NCI-H1694 (cell line): ENCODE measurements at regions not wholly inside any gene's neighbourhood (a gene's known extent, or its start where the extent isn't known, plus 50 kb on each side); places are given as distances from the start of the nearest gene placed in this dataset.

Source experiments
- DNase-seq: peaks from one replicate; lab custom pipeline; 2025; lab: John Stamatoyannopoulos, UW

DNA sequence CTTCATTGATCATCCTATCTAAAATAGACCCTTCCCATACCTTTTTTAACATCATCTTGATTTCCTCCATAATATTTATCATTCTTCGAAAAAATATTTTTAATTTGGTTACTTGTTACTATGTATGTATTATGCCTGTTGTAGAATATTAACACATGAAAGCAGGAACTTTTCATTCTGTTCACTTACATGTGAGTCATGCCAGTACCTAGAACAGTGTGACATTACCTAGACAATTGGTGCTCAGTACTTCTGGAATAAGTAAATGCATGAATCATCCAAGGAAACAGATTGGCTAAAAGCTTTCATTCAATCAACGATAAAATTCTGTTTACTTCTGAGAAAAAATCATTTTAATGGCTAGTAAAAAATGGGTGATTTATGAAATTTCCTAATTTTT is 76.4 kb downstream of the CXXC4 start:
- DNase-seq, result no peak

DNA sequence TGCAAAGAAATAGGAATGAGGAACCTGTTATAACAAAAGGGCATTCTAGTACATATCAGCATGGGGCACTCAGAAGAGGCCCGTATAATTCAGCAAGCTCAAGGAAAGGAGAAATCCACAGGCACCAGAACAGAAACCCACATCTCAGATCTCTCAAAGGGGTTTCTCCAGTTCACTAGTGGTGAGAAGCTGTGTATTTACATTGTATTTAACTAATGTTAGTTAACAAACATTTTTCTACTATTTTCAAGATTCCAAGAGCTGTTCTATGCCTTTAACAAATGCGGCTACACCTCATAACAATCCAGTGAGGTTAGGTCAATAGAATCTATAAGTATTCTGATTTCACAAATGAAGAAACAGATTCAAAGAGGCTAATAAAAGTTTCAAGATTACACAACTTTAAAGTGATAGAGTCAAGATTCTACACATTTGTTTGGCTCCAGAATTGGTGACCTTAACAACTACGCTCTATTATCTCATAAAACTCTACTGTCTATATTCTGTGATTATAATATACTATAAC is 77.3 kb downstream of the CXXC4 start:
- DNase-seq, result no peak

DNA sequence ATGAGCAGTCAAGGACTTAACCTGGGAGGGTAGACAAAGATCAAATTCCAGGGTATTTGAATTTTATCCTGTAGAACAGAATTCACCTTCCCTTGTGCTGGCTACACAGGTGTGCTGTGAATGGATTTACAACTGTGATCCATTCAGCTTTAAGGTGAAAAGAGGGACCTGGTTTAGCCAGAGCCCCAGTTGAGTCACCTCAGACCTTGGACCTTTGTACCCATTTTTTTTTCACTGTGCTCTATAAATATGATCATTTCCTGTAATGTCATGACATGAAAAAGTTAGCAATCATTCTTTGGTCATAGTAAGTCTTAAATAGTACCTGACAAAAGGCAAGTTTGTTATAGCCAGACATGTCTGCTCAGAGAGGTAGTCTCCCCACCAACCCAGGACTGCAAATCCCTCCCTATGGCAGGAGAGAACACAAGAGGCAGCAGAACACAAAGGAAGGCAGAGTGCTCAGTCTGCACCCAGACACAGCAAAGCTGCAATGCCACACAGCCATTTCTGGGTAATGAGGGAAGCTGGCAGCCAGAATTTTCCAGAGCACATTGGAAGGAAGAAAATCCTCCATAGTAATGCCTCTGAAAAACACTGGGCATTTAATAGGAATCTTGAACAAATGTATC is 77.9 kb downstream of the CXXC4 start:
- DNase-seq, result no peak

DNA sequence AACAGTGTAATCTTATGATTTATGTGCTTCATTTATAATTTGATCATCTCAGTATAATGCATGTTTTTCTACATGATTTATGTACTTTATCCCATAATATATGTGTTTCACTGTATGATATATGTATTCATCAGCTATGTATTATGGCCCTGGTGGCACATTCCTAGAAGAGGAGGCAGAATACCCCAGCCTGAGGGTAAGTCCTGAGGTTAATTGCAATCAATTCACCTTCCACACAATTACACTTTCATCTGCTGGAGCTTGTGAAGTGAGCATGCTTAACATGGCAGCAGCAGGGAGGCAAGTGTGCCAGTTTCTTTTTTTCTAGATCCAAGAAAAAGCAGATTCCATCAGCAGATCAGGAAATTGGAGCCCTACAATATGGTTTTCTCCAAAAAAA is 81.2 kb downstream of the CXXC4 start:
- no peak for DNase-seq

DNA sequence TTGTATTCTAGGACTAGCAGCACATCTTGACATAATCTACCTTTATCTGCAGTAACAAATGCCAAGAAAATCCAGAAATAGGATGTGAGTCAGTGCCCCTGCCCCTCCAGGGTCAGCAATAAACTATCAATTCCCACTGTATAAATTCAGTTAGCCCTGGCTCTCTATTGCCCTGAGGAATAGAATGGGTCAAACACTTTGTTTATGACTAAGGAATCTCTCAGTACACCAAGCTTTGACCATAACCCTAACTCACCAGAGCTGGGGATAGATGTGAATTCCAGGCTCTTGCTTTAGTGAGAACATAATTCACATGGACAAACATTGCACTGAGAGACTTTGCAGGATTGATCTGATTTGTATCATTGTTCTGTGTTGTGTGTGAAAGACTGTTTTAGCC is 82.3 kb downstream of the CXXC4 start:
- DNase-seq, result no peak

DNA sequence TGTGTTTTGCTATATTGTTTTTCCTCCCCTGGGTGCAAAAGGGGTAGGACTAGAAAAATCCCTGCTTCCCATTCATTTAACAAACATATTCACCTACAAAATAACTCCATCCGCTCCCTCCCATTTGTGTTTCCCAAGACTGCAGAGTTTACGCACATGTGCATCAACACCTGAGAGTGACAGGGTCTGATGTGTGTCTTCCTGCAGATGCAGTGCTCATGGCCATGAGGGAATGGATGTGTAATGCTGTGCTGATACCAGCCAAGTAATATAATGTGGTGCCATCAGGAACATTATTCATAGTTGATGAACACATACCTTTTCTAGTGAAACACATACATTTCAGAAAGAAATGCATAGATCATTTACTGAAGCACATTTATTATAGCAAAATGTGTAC is 83.2 kb downstream of the CXXC4 start:
- no peak for DNase-seq

DNA sequence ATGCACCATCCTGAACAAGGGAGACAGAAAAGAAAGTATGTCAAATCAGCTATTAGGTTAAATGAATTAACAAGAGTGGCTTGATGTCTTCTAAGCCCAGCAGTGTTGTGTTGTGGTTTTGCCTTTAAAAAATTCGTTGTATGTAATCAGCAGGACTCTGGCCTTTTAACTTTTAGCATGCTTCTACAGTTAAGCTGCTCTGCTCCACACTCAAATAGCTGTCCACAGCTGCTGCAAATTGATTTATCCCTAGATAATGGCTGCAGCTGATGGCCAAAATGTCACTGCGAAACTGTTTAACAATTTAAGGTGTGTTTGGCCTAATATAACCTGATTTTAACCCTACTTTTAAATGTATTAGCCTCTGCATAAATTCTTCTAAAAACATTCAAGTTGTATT is 85.8 kb downstream of the CXXC4 start:
- DNase-seq, result no peak

DNA sequence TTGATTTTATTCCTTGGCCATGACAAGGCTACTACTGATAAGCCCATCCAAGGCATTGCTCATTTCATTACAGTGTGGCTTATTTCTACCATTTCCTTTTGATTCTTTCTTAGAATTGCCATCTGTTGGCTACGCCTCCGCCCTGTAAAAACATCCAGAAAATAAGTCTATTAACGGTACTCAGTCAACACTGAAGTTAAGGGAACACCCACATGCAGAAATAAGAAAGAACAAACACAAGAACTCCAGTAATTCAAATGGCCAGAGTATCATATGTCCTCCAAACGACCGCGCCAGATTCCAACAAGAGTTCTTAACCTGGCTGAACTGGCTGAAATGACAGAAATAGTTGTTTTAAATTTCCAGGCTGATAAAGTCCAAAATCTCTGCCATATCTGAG is 90.3 kb downstream of the CXXC4 start:
- DNase-seq, result no peak

DNA sequence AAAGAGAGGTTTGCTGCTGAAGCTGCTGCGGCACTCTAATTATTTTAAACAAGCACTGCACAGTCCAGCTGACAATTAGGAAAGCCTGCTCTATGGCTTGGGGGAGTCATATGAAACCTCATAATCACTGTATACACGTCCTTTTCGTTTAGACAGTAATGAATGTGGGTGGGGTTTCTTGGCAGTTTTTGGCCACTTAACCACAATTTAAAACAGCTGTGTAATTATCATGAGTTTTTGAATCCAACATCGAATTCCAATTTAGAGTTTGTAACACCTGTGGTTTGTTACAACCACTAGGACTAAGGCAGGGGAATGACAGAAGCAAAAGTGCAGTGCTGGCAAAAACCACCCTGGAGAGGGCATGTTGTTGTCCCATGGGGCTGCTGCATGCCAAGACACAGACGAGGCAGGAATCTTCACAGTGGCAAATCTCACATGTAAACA is 99.5 kb downstream of the CXXC4 start:
- peak; percentile 5 for DNase-seq

DNA sequence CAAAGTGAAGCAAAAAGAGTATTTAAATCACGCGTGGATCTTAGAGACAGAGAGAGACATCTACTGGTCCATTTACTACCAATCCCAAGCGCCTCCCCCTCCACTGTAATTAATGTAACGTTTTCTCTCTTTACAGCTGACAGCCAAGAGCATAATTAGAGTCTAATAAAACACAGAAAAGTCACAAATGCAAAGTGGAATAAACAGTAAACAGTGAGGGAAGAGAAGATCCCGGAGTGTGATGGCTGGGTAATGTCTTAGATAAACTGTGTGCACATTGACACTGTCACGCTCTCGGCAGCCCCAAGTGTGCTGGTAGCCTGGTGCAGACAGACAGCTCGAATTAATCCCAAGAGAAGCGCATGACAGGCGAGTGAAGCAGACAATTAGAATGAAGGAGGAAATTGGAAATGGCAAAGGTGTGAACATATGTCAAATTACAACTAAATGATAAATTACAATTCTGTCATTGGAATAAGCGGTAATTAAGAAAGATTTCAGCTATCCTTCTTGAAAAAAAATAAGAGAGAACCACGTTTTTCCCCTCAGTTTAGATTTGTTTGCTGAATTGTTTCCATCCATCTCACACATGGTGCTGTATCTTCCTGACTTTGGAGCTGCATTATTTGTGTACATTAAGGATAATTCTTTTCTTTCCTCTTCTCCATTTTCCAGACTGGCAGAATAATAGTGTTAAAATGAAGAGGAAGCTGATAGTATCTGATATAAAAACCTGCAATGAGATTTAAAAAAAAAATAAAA is 100.1 kb downstream of the CXXC4 start:
- DNase-seq, result peak; percentile 26

DNA sequence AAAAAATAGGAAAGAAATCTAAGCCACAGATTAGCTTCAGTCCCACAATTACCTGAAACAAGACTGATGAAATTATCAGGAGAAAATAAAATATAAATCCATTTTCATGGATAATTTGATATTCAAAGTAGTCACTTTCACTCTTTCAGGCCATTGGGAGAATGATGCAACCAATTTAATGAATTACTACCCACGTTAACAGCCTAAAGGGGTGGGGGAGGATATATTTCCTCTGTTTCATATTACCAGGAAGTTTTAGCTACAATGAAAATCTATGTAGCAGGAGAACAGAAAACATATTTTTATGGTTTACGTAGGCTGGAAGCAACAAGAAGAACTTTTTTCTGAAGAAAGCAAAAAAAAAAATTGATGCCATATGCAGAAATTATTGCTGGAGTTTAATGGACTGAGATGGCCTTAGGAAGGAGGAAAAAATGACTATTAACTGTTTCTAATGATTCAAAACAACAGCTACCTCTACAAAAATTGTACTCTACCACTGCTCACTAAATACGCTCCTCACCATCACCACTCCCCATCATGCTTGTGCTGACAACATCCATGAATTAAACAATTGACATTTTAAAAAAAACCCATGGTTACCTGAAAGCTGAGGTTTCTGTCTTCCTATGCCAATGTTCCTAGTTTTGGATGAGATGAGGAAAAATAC is 100.9 kb downstream of the CXXC4 start:
- DNase-seq, result no peak

DNA sequence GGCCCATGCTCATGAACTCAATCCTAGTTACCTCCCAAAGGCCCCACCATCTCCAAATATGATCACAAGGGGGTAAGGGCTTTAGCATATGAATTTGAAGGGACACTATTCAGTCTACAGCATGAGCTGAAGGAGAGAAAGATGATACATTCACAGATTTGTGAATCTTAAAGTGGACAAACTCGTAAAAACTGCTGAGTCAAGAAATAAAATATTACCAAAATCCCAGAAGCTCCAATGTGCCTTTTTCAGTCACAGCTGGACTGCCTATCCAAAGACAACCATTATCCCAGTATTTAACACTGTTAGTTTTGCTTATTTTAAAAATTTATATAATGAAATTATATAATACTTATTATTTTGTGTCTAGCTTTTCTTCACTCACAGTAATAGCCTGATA is 109.0 kb downstream of the CXXC4 start:
- no peak for DNase-seq

DNA sequence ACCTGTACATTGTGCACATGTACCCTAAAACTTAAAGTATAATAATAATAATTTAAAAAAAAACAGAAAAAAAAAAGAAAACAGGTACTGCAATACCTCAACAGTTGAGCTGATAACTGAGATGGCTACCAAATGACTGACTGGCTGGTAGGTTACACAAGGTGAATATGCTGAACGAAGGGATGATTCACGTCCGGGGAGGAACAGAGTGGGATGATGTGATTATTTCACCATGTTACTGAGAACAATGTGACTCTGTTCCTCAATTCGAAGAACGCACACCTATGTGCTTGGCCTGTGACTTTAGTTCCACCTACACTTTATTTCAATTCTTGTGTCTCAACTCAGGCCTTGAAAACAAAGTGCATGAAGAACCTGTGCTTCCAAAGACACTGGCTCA is 111.7 kb downstream of the CXXC4 start:
- DNase-seq, result no peak

DNA sequence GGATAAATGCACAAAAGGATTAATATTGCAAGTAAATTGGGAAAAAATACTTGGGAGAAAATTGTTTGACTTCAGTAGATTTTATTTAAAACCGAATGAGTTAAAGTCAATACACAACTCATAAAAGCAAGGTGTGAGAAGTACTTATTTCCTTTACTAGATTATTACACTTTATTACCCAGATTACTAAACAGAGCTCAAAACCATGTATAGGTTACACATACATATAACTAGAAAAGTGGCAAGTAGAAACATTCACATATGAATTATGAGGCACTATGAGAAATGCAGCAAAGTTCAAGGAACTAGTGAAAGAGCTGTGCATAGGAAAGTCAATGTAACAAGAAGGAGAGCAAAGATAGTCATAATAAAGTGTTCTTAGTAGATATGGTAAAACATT is 113.0 kb downstream of the CXXC4 start:
- no peak for DNase-seq

DNA sequence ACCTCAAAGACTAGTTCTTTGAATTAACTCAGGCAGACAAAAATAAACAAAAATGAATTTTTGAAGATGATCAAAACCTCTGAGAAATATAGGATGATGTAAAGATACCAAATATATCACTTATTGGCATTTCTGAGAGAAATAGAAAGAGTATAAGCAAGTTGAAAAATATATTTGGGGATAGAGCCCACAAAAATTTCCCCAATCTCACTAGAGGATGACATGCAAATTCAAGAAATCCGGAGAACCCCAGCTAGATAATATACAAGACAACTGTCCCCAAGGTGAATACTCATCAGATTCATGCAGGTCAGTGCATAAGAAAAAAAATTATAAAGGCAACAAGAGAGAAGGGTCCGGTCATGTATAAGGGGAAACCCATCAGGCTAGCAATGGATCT is 129.1 kb downstream of the CXXC4 start:
- DNase-seq, result no peak

DNA sequence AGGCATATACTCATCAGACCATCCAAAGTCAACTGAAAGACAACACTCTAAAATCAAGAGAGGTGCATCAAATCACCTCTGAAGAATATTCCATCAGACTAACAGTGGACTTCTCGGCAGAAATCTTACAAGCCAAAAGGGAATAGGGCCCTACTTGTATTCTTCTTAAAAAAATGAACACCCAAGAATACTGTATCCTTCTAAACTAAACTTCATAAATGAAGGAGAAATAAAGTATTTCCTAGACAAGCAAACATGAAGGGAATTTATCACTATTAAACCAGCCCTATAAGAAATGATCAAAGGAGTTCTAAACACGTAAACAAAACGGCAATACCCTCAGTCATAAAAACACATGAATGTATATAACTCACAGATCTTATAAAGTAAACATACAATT is 141.2 kb downstream of the CXXC4 start:
- DNase-seq, result no peak

DNA sequence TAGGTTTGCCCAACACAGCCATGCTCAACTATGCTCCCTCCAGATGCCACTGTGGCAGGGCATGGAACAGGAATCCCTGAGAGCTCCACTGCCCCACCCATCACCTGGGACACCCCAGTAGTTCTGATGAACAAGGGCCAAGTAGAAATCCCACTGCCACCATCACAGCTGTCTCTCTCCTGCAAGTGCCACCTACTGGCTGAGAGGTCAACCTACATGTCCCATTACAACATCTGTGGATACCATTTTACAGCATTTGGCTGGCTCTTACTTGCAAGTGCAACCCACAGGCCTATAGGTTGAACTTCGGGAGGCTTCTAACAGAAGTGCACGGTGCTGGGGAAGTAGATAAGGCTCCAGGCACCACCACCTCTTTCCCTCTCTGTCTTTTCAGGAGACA is 142.5 kb downstream of the CXXC4 start:
- no peak for DNase-seq

DNA sequence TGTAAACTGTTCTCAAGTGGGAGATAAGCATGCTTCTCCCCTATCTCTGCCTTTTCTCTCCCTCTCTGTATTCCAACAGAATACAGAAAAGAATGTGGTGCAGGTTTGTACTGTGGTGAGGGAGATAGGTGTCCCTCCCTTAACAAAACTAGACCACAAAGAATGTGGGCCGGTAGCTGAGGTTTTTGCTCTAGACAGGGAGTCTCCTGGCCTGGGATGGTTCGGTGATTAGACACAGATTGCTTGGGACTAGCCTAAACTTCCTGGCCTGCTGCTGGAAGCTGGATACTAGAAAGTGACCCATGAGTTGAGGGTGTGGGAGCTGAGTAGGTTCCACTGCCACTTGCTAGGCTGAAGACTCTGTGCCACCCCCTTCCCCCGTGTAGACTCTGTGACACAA is 143.0 kb downstream of the CXXC4 start:
- no peak for DNase-seq

DNA sequence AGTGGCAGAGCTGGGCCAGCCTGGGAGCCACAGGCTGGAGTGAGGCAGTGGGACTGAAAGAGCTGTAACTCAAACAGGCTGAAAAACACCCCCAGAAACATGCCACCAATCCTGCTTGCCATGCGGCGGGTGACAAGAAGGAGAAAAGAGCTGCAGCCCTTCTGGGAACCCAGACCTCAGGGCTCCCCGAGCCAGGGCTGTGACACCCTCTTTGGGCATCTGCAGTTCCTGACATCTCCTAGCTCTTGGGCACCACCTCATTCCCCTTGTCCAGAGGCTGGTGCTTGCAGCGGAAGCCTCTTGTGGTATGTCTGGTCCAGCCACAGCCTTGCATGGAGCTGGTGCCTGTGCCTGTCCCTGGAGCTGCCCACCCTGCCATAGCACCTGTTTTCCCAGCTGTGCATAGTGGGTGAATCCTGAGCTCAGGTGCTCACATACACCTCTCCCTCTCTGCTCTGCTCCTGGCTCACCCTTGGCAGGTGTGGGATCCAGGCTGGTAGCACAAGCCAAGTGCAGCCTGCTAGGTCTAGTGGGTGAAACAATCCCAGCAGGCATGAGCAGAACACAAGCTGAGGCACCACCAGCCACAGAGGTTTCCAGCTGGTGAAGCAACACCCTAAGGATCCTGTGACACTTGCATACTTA is 149.0 kb downstream of the CXXC4 start:
- no peak for DNase-seq

DNA sequence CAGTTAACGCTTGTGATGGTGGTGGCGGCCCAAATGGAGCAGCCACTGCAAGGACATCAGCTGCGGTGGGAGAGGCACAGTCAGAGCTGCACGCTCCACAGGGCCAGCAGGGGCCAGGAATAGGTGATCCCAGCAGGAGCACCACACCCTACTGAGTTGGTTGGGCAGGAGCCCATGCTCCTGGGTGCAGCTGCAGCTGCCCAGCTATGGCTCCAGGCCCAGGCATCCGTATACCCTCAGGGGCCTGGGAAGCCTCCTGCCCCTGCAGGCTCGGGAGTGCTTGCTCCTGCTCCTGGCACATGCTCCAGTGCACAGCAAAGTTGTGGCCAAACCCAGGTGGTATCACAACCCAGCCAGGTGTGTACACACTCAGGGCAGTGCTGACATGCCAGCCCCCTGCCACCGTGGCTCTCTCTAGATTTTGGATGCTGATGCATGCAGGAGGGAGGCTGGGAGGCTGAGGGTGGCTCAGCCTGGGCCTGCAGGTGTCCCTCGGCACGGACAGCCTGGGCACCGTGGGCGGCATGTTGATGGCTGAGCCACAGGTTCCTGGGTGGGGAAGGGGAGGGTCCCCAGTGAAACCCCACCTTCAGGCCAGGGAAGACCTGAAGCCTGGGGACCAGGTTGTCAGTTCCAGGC is 150.2 kb downstream of the CXXC4 start:
- no peak for DNase-seq

DNA sequence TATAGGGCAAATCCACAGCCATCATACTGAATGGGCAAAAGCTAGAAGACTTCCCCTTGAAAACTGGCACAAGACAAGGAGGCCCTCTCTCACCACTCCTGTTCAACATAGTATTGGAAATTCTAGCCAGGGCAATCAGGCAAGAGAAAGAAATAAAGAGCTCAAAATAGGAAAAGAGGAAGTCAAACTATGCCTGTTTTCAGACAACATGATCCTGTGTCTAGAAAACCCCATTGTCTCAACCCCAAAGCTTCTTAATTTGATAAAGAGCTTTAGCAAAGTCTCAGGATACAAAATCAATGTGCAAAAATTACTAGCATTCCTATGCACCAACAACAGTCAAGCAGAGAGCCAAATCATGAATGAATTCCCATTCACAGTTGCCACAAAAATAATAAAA is 160.3 kb downstream of the CXXC4 start:
- DNase-seq, result no peak
